Peyer's patch (tissue), 4 donors: ENCODE measurements at regions not wholly inside any gene's neighbourhood (a gene's known extent, or its start where the extent isn't known, plus 50 kb on each side); places are given as distances from the start of the nearest gene placed in this dataset.

Experiments
- DNase-seq, 3 donors: peaks; one replicate each; pipeline ENCODE4 v3.0.0-alpha.2; 2017 to 2019
- H3K27ac ChIP-seq, 4 donors: fragments of 200-600 bp; sonication (generic); one replicate each; pipeline ENCODE4 v1.5.1; 2016 to 2019
- H3K27me3 ChIP-seq, 2 donors: fragments of 200-600 bp; sonication (generic); one replicate each; pipeline ENCODE4 v1.5.1; 2019
- H3K36me3 ChIP-seq, 3 donors: fragments of 200-600 bp; sonication (generic); one replicate each; pipeline ENCODE4 v1.5.1; 2016 to 2019
- H3K4me1 ChIP-seq, 4 donors: fragments of 200-600 bp; sonication (generic); one replicate each; pipeline ENCODE4 v1.5.1; 2016 to 2019
- H3K4me3 ChIP-seq, 4 donors: fragments of 200-600 bp; sonication (generic); 1 replicate in 3 of 4; 2 replicates in 1 of 4; pipeline ENCODE4 v1.5.1; 2016 to 2019; ENCODE audit warnings: mild to moderate bottlenecking in 1 of 4
- H3K9me3 ChIP-seq, 4 donors: fragments of 200-600 bp; sonication (generic); one replicate each; pipeline ENCODE4 v1.5.1; 2016 to 2019; ENCODE audit warnings: mild to moderate bottlenecking in 1 of 4
- POLR2A ChIP-seq, 2 donors: fragments of 450-650 bp; IDR thresholded peaks; one replicate each; pipeline ENCODE4 v1.5.1; 2017; ENCODE audit warnings: antibody characterized with exemption in 2 of 2, mild to moderate bottlenecking in 2 of 2, moderate library complexity in 2 of 2
- TF ChIP-seq, protein P1 (sequence below), 6 experiments: fragments of 450-650 bp in 4 of 6; fragments of 200-600 bp in 2 of 6; sonication (generic) in 1 of 6; IDR thresholded peaks; one replicate each; pipeline ENCODE4 v1.5.1; 2017 to 2019; ENCODE audit warnings: antibody characterized with exemption in 6 of 6, mild to moderate bottlenecking in 3 of 6, moderate library complexity in 1 of 6

GRCh38 chr14:55892906-55893305 lies 225.3 kb upstream of the PELI2 start:
- TF ChIP-seq, protein P1, sequence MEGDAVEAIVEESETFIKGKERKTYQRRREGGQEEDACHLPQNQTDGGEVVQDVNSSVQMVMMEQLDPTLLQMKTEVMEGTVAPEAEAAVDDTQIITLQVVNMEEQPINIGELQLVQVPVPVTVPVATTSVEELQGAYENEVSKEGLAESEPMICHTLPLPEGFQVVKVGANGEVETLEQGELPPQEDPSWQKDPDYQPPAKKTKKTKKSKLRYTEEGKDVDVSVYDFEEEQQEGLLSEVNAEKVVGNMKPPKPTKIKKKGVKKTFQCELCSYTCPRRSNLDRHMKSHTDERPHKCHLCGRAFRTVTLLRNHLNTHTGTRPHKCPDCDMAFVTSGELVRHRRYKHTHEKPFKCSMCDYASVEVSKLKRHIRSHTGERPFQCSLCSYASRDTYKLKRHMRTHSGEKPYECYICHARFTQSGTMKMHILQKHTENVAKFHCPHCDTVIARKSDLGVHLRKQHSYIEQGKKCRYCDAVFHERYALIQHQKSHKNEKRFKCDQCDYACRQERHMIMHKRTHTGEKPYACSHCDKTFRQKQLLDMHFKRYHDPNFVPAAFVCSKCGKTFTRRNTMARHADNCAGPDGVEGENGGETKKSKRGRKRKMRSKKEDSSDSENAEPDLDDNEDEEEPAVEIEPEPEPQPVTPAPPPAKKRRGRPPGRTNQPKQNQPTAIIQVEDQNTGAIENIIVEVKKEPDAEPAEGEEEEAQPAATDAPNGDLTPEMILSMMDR (IDR thresholded peaks at IDR 0.05) = no peak
- TF ChIP-seq POLR2A (IDR thresholded peaks at IDR 0.05) = no peak
- DNase-seq = no peak
- Histone ChIP-seq H3K36me3 (no peaks in the 10 kb centered on the region), H3K27me3 (no peaks in the 10 kb centered on the region), H3K27ac (no peak overlapping the region), H3K4me3 (no peak overlapping the region), H3K4me1 (no peaks in the 10 kb centered on the region), H3K9me3 (no peaks in the 10 kb centered on the region)

- DNase-seq = no peak
- H3K27ac ChIP-seq = no peak overlapping the region
- no peaks in the 10 kb centered on the region for H3K4me1 ChIP-seq
- no peaks in the 10 kb centered on the region for H3K36me3 ChIP-seq
- TF ChIP-seq, protein P1 (IDR thresholded peaks at IDR 0.05) = no peak
- no peak for TF ChIP-seq POLR2A (IDR thresholded peaks at IDR 0.05)
- H3K4me3 ChIP-seq = no peak overlapping the region
- H3K27me3 ChIP-seq = no peaks in the 10 kb centered on the region
- no peaks in the 10 kb centered on the region for H3K9me3 ChIP-seq
Measured at GRCh38 chr14:55893705-55894104, 224.5 kb upstream of the PELI2 start.

DNA sequence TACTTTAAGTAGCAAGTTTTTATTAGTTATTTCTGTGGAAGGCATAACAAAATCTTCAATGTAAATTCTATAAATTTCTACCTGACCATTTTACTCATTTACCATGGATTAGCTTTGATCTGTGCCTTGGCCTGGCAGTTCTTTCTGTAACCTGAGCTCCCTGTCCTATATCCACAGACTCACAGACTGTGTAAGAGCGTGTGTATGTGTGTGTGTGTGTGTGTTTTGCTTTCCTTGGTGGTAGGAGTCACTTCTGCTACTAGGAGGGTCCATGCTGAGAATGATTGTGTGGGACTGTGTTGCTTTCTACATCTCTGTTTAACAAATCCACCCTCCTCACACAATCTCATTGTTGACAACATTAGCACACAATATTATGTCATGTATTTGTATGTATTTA lies 221.2 kb upstream of the PELI2 start:
- DNase-seq = no peak
- Histone ChIP-seq H3K4me3 (no peak overlapping the region), H3K27ac (no peak overlapping the region), H3K36me3 (no peaks in the 10 kb centered on the region), H3K9me3 (no peaks in the 10 kb centered on the region), H3K4me1 (no peaks in the 10 kb centered on the region), H3K27me3 (no peaks in the 10 kb centered on the region)
- TF ChIP-seq, protein P1 (IDR thresholded peaks at IDR 0.05) = no peak
- no peak for TF ChIP-seq POLR2A (IDR thresholded peaks at IDR 0.05)

DNA sequence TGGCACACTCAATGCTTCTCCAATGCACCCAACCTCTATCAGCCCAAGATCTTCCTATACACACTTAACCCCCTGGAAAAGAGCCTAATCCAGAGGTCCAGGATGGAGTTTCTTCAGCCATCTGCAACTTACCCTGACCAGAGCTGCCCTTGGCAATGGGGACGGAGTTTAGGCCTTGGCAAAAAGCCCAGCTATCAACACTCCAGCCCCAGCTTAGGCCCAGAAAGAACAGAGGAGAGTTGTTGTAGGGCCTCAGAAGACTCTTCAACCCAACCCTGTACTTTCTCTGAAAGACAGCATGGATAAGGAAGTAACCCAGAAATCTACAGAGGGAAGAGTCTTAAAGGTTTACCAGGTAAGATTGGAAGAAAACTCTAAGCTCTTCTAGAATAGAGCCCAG lies 219.3 kb upstream of the PELI2 start:
- TF ChIP-seq POLR2A (IDR thresholded peaks at IDR 0.05) = no peak
- TF ChIP-seq, protein P1 (IDR thresholded peaks at IDR 0.05) = no peak
- Histone ChIP-seq H3K4me3 (no peak overlapping the region), H3K36me3 (no peaks in the 10 kb centered on the region), H3K27me3 (no peaks in the 10 kb centered on the region), H3K27ac (no peak overlapping the region), H3K4me1 (no peaks in the 10 kb centered on the region), H3K9me3 (no peaks in the 10 kb centered on the region)
- no peak for DNase-seq

DNA sequence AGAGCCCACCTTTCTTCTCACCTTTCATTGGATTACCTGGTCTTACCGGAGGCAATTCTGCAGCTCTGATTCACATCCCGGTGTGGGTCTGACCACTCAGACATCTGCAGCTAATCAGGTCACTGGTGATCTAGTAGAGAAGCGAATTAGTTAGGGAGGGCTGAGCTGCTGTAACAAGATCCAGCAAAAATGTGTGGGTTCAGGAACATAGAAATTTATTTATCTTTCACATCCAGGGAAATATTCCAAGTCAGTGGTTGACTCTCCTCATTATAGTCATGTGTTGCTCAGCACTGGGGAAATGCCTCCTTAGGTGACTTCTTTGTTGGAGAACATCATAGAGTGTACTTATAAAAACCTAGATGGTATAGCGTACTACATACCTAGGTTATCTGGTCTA lies 218.7 kb upstream of the PELI2 start:
- TF ChIP-seq, protein P1 (IDR thresholded peaks at IDR 0.05) = no peak
- TF ChIP-seq POLR2A (IDR thresholded peaks at IDR 0.05) = no peak
- Histone ChIP-seq H3K27ac (no peak overlapping the region), H3K9me3 (no peaks in the 10 kb centered on the region), H3K4me1 (no peaks in the 10 kb centered on the region), H3K4me3 (no peak overlapping the region), H3K27me3 (no peaks in the 10 kb centered on the region), H3K36me3 (no peaks in the 10 kb centered on the region)
- DNase-seq = no peak

GRCh38 chr14:55900749-55901148 lies 217.5 kb upstream of the PELI2 start:
- no peak overlapping the region for H3K27ac ChIP-seq
- H3K36me3 ChIP-seq = no peaks in the 10 kb centered on the region
- H3K9me3 ChIP-seq = no peaks in the 10 kb centered on the region
- TF ChIP-seq, protein P1 (IDR thresholded peaks at IDR 0.05) = no peak
- no peak for TF ChIP-seq POLR2A (IDR thresholded peaks at IDR 0.05)
- H3K4me3 ChIP-seq = no peak overlapping the region
- no peaks in the 10 kb centered on the region for H3K27me3 ChIP-seq
- no peaks in the 10 kb centered on the region for H3K4me1 ChIP-seq
- no peak for DNase-seq
